MM.1S (cell line): ENCODE measurements at regions not wholly inside any gene's neighbourhood (a gene's known extent, or its start where the extent isn't known, plus 50 kb on each side); places are given as distances from the start of the nearest gene placed in this dataset.

Experiments used
- CTCF ChIP-seq: fragments of 300-600 bp; sonication (generic); IDR thresholded peaks from 2 replicates; pipeline ENCODE4 v1.5.1; 2016; ENCODE audit warnings: antibody characterized with exemption, low read length, mixed read lengths
- EZH2 ChIP-seq: fragments of 300-600 bp; sonication (generic); optimal IDR thresholded peaks from 2 replicates; pipeline ENCODE3; 2017; ENCODE audit warnings: low read depth, mild to moderate bottlenecking, antibody characterized with exemption, low read length, mixed read lengths

- no peak for TF ChIP-seq CTCF
- no peak for TF ChIP-seq EZH2
These were observed 150.9 kb downstream of the COL6A3 start for GRCh38 chr2:237262838-237263771.
